Mesothelial cell of epicardium (in vitro differentiated cells): ENCODE measurements at regions not wholly inside any gene's neighbourhood (a gene's known extent, or its start where the extent isn't known, plus 50 kb on each side); places are given as distances from the start of the nearest gene placed in this dataset.

Experiments
- DNase-seq, 2 experiments: peaks; one replicate each; pipeline ENCODE4 v3.0.0; 2021; ENCODE audit warnings: low spot score in 2 of 2; ENCODE audit not compliant: unreplicated experiment in 2 of 2
- H3K27ac Mint-ChIP-seq: 2 replicates; pipeline ENCODE4 v1.8.0; 2021; ENCODE audit warnings: mixed read lengths
- H3K27me3 Mint-ChIP-seq: 2 replicates; pipeline ENCODE4 v1.8.0; 2021; ENCODE audit warnings: low read depth, mixed read lengths
- H3K36me3 Mint-ChIP-seq: 2 replicates; pipeline ENCODE4 v1.8.0; 2021; ENCODE audit warnings: mixed read lengths
- H3K4me1 Mint-ChIP-seq: 2 replicates; pipeline ENCODE4 v1.8.0; 2021; ENCODE audit warnings: mixed read lengths
- H3K4me3 Mint-ChIP-seq: 2 replicates; pipeline ENCODE4 v1.8.0; 2021; ENCODE audit warnings: mild to moderate bottlenecking, moderate library complexity, mixed read lengths
- H3K9me3 Mint-ChIP-seq: 2 replicates; pipeline ENCODE4 v1.8.0; 2021; ENCODE audit warnings: mixed read lengths
- TF ChIP-seq, protein P1 (sequence below): fragments of 200-600 bp; sonication (generic); IDR thresholded peaks from one replicate; pipeline ENCODE4 v1.5.0; 2021; ENCODE audit warnings: antibody characterized with exemption; ENCODE audit not compliant: unreplicated experiment

DNA sequence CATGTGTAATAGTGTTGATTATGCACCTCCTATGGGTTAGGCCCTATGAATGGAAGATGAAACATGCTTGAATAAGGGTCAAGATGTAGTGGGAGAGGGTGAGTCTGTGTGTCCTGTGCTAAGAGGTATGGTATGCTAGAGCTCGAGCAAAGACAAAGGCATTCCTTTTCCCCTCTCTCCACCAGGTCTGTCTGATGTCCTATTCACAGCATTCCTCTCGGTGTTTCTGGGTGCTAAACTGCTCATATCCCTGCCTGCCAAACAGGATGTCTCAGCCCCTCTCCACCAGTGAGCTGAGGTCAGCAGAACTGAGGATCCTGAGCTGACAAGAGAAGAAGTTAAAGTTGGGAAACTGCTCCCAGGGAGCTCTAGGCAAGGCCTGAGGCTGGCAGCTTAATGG lies 344.9 kb downstream of the TSN start:
- Mint-ChIP-seq H3K36me3 (no peaks in the 10 kb centered on the region), H3K9me3 (peaks cover 6% of the 10 kb centered on the region), H3K27ac (no peak overlapping the region), H3K27me3 (peaks cover 2% of the 10 kb centered on the region), H3K4me1 (peaks cover under 1% of the 10 kb centered on the region), H3K4me3 (no peak overlapping the region)
- DNase-seq = no peak
- TF ChIP-seq, protein P1, sequence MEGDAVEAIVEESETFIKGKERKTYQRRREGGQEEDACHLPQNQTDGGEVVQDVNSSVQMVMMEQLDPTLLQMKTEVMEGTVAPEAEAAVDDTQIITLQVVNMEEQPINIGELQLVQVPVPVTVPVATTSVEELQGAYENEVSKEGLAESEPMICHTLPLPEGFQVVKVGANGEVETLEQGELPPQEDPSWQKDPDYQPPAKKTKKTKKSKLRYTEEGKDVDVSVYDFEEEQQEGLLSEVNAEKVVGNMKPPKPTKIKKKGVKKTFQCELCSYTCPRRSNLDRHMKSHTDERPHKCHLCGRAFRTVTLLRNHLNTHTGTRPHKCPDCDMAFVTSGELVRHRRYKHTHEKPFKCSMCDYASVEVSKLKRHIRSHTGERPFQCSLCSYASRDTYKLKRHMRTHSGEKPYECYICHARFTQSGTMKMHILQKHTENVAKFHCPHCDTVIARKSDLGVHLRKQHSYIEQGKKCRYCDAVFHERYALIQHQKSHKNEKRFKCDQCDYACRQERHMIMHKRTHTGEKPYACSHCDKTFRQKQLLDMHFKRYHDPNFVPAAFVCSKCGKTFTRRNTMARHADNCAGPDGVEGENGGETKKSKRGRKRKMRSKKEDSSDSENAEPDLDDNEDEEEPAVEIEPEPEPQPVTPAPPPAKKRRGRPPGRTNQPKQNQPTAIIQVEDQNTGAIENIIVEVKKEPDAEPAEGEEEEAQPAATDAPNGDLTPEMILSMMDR = no peak

DNA sequence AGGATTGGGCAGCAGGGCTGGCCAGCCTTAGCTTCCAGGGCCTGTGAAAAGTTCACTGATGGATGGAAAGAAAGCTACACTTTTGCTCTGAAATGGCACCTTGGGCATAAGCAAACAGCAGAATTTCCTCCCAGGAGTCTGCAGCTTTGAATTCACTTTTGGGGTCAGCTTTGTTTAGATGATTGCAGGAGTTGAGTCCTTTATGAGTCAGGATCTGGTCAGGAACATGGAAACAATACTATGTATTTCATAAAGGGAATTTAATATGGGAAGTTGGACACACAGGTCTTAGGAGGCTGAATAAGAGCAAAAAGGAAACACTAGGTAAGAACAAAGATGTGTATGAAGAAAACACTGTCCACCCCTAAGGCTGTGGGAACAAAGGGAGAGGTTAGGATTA lies 345.3 kb downstream of the TSN start:
- Mint-ChIP-seq H3K4me3 (no peak overlapping the region), H3K27ac (no peak overlapping the region), H3K4me1 (peaks cover 5% of the 10 kb centered on the region), H3K27me3 (peaks cover 2% of the 10 kb centered on the region), H3K9me3 (peaks cover 6% of the 10 kb centered on the region), H3K36me3 (no peaks in the 10 kb centered on the region)
- TF ChIP-seq, protein P1 = no peak
- no peak for DNase-seq

DNA sequence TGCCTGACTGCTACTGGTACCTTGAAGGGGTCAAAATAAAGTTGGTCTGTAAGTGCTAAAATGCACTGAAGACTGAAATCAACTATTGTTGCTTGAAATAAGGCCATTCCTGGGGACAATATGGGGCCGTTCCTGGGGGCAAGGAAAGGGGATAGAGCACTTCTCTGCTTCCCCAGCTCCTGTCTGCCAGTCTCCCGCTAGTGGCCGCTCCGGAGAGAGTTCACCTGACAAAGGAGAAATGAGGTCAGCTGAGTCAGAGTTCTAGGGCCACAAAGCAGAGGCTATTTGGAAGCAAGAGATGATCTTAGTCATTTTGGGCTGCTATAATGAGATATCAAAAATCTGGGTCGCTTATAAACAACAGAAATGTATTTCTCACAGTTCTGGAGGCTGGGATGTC lies 345.9 kb downstream of the TSN start:
- TF ChIP-seq, protein P1 = no peak
- no peaks in the 10 kb centered on the region for H3K36me3 Mint-ChIP-seq
- DNase-seq = no peak
- H3K4me1 Mint-ChIP-seq = peaks cover 10% of the 10 kb centered on the region
- H3K27me3 Mint-ChIP-seq = peaks cover 2% of the 10 kb centered on the region
- H3K9me3 Mint-ChIP-seq = peaks cover 6% of the 10 kb centered on the region
- H3K4me3 Mint-ChIP-seq = no peak overlapping the region
- H3K27ac Mint-ChIP-seq = no peak overlapping the region

DNA sequence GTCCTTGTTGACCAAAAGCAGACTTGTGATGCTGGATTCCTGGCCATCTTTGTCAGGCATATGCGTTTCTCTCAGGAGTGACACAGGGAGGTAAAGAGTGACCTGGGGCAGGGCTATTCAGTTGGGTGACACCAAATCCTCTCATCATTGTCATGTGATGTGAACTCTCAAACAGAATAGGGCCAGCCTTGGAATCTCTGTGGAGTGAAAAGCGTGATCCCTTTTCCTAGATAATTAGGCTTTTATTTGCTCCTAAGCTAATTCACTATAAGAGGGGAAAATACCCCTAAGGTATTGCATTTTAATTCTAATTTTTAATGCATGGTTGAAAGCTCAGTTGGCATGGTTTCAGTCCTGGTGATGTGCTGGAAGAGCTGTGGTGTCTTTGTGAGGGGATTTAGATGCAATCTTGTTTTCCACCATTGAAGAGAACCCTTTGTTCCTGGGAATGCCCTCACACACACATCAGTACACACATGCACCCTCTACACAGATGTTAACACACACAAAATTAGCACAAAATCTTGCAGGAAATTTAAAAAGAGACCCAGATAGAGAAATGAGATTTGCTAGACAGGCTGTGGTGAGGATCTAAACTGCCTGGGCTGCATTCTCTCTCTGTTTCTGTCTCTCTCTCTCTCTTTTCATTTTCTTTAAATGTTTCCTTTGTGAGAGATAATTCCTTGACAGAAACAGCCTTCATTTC lies 349.9 kb downstream of the TSN start:
- H3K36me3 Mint-ChIP-seq = no peaks in the 10 kb centered on the region
- H3K4me3 Mint-ChIP-seq = no peak overlapping the region
- TF ChIP-seq, protein P1 = no peak
- peaks cover 6% of the 10 kb centered on the region for H3K9me3 Mint-ChIP-seq
- no peak for DNase-seq
- no peak overlapping the region for H3K27ac Mint-ChIP-seq
- H3K4me1 Mint-ChIP-seq = peaks cover 29% of the 10 kb centered on the region
- H3K27me3 Mint-ChIP-seq = peaks cover 8% of the 10 kb centered on the region

DNA sequence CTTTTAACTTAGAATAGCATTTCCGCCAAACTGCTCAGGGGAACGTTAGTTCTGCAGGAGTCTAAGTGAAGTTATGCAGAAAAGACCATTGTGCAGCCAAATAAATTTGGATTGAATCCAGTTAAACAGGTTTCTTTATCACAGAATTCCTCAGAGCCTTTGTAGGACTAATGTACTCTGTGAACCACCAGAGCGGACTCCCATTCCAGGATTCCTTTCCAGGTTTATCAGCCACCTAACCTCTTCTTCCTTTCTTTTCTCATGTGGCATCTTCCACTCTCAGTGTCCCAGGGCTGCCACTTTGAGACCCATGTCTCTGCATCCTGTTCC lies 350.4 kb downstream of the TSN start:
- Mint-ChIP-seq H3K27ac (peak overlapping the region; percentile 67), H3K27me3 (peaks cover 8% of the 10 kb centered on the region), H3K4me1 (peaks cover 29% of the 10 kb centered on the region), H3K36me3 (no peaks in the 10 kb centered on the region), H3K4me3 (no peak overlapping the region), H3K9me3 (peaks cover 6% of the 10 kb centered on the region)
- no peak for DNase-seq
- TF ChIP-seq, protein P1 = no peak

DNA sequence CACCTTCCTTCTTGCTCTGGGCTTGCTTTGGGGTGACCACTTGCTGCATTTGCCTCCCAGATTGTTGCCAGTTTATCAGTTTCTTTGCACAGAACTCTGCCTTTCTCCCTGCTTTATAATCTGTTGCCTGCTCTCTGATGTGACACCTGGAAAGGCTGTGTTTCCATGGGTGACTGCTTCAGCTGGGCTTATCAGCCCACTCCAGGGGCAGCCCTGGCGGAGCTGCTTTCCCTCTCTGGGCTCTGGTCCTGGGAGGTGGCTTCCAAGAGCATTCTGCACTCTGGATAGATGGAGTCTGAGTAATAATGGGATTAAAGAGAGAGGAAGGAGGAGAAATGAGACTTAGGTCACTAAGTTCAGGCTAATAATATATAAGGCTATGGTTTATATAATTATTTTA lies 352.7 kb downstream of the TSN start:
- TF ChIP-seq, protein P1 = no peak
- no peak overlapping the region for H3K27ac Mint-ChIP-seq
- DNase-seq = no peak
- peaks cover 6% of the 10 kb centered on the region for H3K9me3 Mint-ChIP-seq
- H3K4me1 Mint-ChIP-seq = peaks cover 29% of the 10 kb centered on the region
- peaks cover 11% of the 10 kb centered on the region for H3K27me3 Mint-ChIP-seq
- no peak overlapping the region for H3K4me3 Mint-ChIP-seq
- H3K36me3 Mint-ChIP-seq = no peaks in the 10 kb centered on the region
